ENCODE measurements at regions not wholly inside any gene's neighbourhood (a gene's known extent, or its start where the extent isn't known, plus 50 kb on each side); places are given as distances from the start of the nearest gene placed in this dataset.

DNA sequence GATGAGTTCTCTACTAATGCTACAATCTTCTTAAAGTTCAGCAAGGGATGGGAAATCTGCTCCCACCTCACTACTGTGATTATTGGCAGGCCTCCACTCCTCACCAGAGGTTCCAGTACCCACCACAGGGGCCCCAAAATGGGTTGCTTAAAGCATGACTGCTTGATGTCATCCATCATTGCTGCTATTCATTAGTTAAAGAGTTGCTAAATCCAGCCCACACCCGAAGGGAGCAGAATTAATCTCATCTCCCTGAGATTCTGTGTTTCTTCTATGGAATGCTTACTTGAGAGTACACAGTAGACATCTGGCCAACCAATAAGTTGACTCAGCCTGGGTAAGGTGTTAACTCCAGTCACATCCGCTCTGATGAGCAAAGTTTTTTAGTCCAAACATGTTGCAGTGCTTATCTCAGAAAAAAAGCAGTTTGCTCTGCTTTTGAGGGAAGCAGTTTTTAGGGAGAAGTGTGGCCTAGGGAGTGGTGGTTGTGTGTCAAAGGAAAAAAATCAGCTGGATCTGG lies 690.2 kb upstream of the POU3F3 start:
- intact Hi-C loops (cut with micrococcal nuclease): loop anchor here (10.0 kb wide), 1 partner anchor 209 kb away; no protein-coding TSS in a partner anchor
- CTCF ChIA-PET: no interaction called here

DNA sequence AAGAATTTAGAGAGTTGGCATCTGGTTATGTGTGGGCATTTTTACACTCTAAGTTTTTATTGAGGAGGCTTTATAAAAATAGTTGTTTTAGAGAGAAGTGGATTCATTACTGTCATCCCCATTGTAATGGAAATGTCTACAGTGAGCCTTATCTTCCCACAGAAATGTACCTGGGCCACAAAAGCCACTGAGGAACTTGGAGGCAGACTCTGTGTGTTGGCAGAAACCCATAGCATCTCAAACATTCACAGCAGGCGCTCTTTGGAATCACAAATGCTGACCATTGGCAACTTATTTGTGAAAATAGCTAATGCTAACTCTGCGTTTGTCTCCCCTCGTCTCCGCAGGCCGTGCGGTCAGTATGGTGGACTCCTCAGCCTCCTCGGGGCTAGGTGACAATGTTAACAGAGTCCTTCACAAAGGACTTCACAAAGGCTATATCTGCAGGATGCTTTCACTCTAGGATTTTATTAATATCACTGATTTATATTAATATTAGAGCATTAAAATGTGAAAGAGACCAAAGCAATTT lies 689.1 kb upstream of the POU3F3 start:
- ChIA-PET POLR2A (interaction anchor here (0.6 kb wide), 1 partner anchor 59 kb away, joined by 3 read pairs; no protein-coding TSS in a partner anchor), CTCF (no interaction called here)
- intact Hi-C loops (cut with micrococcal nuclease): loop anchor here (10.0 kb wide), 1 partner anchor 210 kb away; no protein-coding TSS in a partner anchor
- no peaks in the 10 kb centered on the region for H3K9me3 Mint-ChIP-seq (ENCODE audit: unreplicated experiment)
- no peaks in the 10 kb centered on the region for H3K36me3 Mint-ChIP-seq (ENCODE audit: insufficient read depth, unreplicated experiment)
- BruUV-seq (replicated peaks): no TSS peak
- no peak overlapping the region for H3K27ac Mint-ChIP-seq (ENCODE audit: low read depth, unreplicated experiment)
- H3K4me1 Mint-ChIP-seq (ENCODE audit: insufficient read depth, unreplicated experiment): no peaks in the 10 kb centered on the region
- no peak for DNase-seq (ENCODE audit: unreplicated experiment)
- peaks cover 84% of the 10 kb centered on the region for H3K27me3 Mint-ChIP-seq (ENCODE audit: insufficient read depth, unreplicated experiment)
- H3K4me3 Mint-ChIP-seq (ENCODE audit: unreplicated experiment): no peak overlapping the region
- TF ChIP-seq CTCF (IDR thresholded peaks at IDR 0.05; ENCODE audit: unreplicated experiment): no peak

More for the DNA sequence above, 690.2 kb upstream of the POU3F3 start:
- POLR2A ChIA-PET: no interaction called here
- no peaks in the 10 kb centered on the region for H3K4me1 Mint-ChIP-seq (ENCODE audit: insufficient read depth, unreplicated experiment)
- no peak for TF ChIP-seq CTCF (IDR thresholded peaks at IDR 0.05; ENCODE audit: unreplicated experiment)
- no TSS peak for BruUV-seq (replicated peaks)
- peaks cover 90% of the 10 kb centered on the region for H3K27me3 Mint-ChIP-seq (ENCODE audit: insufficient read depth, unreplicated experiment)
- no peaks in the 10 kb centered on the region for H3K36me3 Mint-ChIP-seq (ENCODE audit: insufficient read depth, unreplicated experiment)
- DNase-seq (ENCODE audit: unreplicated experiment): no peak
- H3K27ac Mint-ChIP-seq (ENCODE audit: low read depth, unreplicated experiment): no peak overlapping the region
- no peak overlapping the region for H3K4me3 Mint-ChIP-seq (ENCODE audit: unreplicated experiment)
- H3K9me3 Mint-ChIP-seq (ENCODE audit: unreplicated experiment): no peaks in the 10 kb centered on the region

DNA sequence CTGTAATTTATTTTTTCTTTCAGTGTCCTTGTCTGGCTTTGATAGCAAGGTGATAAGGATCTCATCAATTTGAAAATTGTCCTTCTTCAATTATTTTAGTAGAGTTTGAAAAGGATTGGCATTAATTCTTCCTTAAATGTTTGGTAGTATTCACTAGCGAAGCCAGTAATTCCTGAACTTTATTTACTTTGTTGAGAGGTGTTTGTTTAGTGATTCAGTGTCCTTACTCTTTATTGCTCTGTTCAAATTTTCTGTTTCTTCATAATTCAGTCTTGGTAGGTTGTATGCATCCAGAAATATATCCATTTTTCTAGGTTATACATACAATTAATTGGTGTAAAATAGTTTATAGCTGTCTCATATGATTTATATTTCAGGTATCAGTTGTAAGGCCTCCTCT lies 676.7 kb upstream of the POU3F3 start:
- CTCF ChIA-PET: interaction anchor here (0.6 kb wide), 1 partner anchor 20 kb away, joined by 3 read pairs; no protein-coding TSS in a partner anchor
- no peak for TF ChIP-seq CTCF (IDR thresholded peaks at IDR 0.05; ENCODE audit: unreplicated experiment)
- no peaks in the 10 kb centered on the region for H3K36me3 Mint-ChIP-seq (ENCODE audit: insufficient read depth, unreplicated experiment)
- POLR2A ChIA-PET: no interaction called here
- no peak overlapping the region for H3K27ac Mint-ChIP-seq (ENCODE audit: low read depth, unreplicated experiment)
- intact Hi-C loops (cut with micrococcal nuclease): no loop called here
- no peaks in the 10 kb centered on the region for H3K4me1 Mint-ChIP-seq (ENCODE audit: insufficient read depth, unreplicated experiment)
- peaks cover 83% of the 10 kb centered on the region for H3K27me3 Mint-ChIP-seq (ENCODE audit: insufficient read depth, unreplicated experiment)
- H3K4me3 Mint-ChIP-seq (ENCODE audit: unreplicated experiment): no peak overlapping the region
- no TSS peak for BruUV-seq (replicated peaks)
- no peak for DNase-seq (ENCODE audit: unreplicated experiment)
- H3K9me3 Mint-ChIP-seq (ENCODE audit: unreplicated experiment): no peaks in the 10 kb centered on the region

DNA sequence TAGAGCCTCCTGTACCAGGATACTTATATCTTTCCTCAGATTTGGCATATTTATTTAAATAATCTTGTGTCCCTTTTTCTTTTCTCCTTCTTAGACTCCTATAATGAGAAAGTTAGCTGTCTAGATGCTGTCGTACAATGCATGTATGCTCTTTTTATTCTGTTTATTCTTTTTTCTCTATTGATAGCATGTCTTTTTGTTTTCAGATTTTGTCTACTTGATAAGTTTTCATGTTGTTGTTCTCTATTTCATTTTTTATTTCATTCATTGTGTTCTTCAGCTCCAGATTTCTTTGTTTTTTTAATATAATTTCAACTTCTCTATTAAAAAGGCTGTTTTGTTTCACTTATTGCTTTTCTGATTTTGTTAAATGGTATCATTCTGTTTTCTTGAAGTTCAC lies 674.3 kb upstream of the POU3F3 start:
- no peaks in the 10 kb centered on the region for H3K9me3 Mint-ChIP-seq (ENCODE audit: unreplicated experiment)
- DNase-seq (ENCODE audit: unreplicated experiment): no peak
- POLR2A ChIA-PET: no interaction called here
- TF ChIP-seq CTCF (IDR thresholded peaks at IDR 0.05; ENCODE audit: unreplicated experiment): no peak
- CTCF ChIA-PET: no interaction called here
- H3K36me3 Mint-ChIP-seq (ENCODE audit: insufficient read depth, unreplicated experiment): no peaks in the 10 kb centered on the region
- intact Hi-C loops (cut with micrococcal nuclease): no loop called here
- H3K4me1 Mint-ChIP-seq (ENCODE audit: insufficient read depth, unreplicated experiment): no peaks in the 10 kb centered on the region
- no TSS peak for BruUV-seq (replicated peaks)
- H3K27me3 Mint-ChIP-seq (ENCODE audit: insufficient read depth, unreplicated experiment): peaks cover 76% of the 10 kb centered on the region
- no peak overlapping the region for H3K27ac Mint-ChIP-seq (ENCODE audit: low read depth, unreplicated experiment)
- H3K4me3 Mint-ChIP-seq (ENCODE audit: unreplicated experiment): no peak overlapping the region
